Neural cell (in vitro differentiated cells): ENCODE measurements at regions not wholly inside any gene's neighbourhood (a gene's known extent, or its start where the extent isn't known, plus 50 kb on each side); places are given as distances from the start of the nearest gene placed in this dataset.

ENCODE experiments used
- CTCF ChIP-seq: fragments of 450-650 bp; IDR thresholded peaks from 2 replicates; pipeline ENCODE4 v1.5.1; 2014; ENCODE audit warnings: antibody characterized with exemption, mild to moderate bottlenecking, moderate library complexity; ENCODE audit not compliant: poor library complexity, severe bottlenecking
- EP300 ChIP-seq: fragments of 450-650 bp; conservative IDR thresholded peaks from 2 replicates; pipeline ENCODE4 v1.6.1; 2014; ENCODE audit warnings: antibody characterized with exemption, mild to moderate bottlenecking, moderate library complexity; ENCODE audit not compliant: poor library complexity, severe bottlenecking
- EZH2 ChIP-seq: fragments of 200-600, 300-800 bp; shearing (Covaris generic), sonication (generic); IDR thresholded peaks from 2 replicates; pipeline ENCODE4 v1.6.1; 2014; ENCODE audit warnings: antibody characterized with exemption, low read length, borderline replicate concordance, mild to moderate bottlenecking; ENCODE audit not compliant: insufficient read depth, poor library complexity, severe bottlenecking
- MXI1 ChIP-seq: fragments of 450-650 bp; conservative IDR thresholded peaks from 2 replicates; pipeline ENCODE4 v1.6.1; 2014; ENCODE audit warnings: antibody characterized with exemption, mild to moderate bottlenecking; ENCODE audit not compliant: poor library complexity, severe bottlenecking
- POLR2AphosphoS5 ChIP-seq: IDR thresholded peaks from 2 replicates; pipeline ENCODE4 v1.6.1; 2012
- TAF1 ChIP-seq: IDR thresholded peaks from 2 replicates; pipeline ENCODE4 v1.6.1; 2012; ENCODE audit warnings: low read depth

GRCh38 chr9:84485539-84485938 lies 145.0 kb upstream of the SLC28A3 start:
- TF ChIP-seq CTCF (no peak), POLR2AphosphoS5 (no peak), EZH2 (no peak), MXI1 (no peak), EP300 (no peak), TAF1 (no peak)
